Endothelial cell of umbilical vein (primary cell): ENCODE measurements at regions not wholly inside any gene's neighbourhood (a gene's known extent, or its start where the extent isn't known, plus 50 kb on each side); places are given as distances from the start of the nearest gene placed in this dataset.

ENCODE experiments used
- CTCF ChIP-seq, 2 donors: IDR thresholded peaks; 1 replicate in 1 of 2; 2 replicates in 1 of 2; pipeline ENCODE4 v1.5.1; 2011; ENCODE audit warnings: low read length in 2 of 2, mild to moderate bottlenecking in 2 of 2, moderate library complexity in 2 of 2, control low read depth in 1 of 2, inconsistent platforms in 1 of 2, low read depth in 1 of 2; ENCODE audit not compliant: insufficient read depth in 1 of 2; ENCODE audit errors: extremely low read depth in 1 of 2
- EZH2 ChIP-seq: IDR thresholded peaks from 2 replicates; pipeline ENCODE4 v1.6.1; 2012; ENCODE audit warnings: borderline replicate concordance, low read depth, mild to moderate bottlenecking, moderate library complexity, low read length, inconsistent platforms; ENCODE audit not compliant: severe bottlenecking
- MYC ChIP-seq: IDR thresholded peaks from one replicate; pipeline ENCODE4 v1.6.1; 2011; ENCODE audit warnings: mild to moderate bottlenecking, low read depth, low read length
- POLR2A ChIP-seq: IDR thresholded peaks from 2 replicates; pipeline ENCODE4 v1.6.1; 2012; ENCODE audit warnings: low read depth, mild to moderate bottlenecking, control low read depth, low read length
- POLR2AphosphoS5 ChIP-seq: IDR thresholded peaks from 2 replicates; pipeline ENCODE4 v1.6.1; 2012; ENCODE audit warnings: low read depth, mild to moderate bottlenecking, control low read depth, low read length, moderate library complexity; ENCODE audit not compliant: insufficient read depth

GRCh38 chr11:37391615-37392014 lies 793.6 kb upstream of the RAG2 start:
- no peak for TF ChIP-seq CTCF (IDR thresholded peaks at IDR 0.05; ENCODE audit: extremely low read depth in 1 of 2, insufficient read depth in 1 of 2, low read depth in 1 of 2, low read length in 2 of 2)
- no peak for TF ChIP-seq EZH2
- no peak for TF ChIP-seq POLR2A
- TF ChIP-seq MYC: no peak
- TF ChIP-seq POLR2AphosphoS5: no peak
